BLaER1 treated with 17β-estradiol and CSF1 and Interleukin-3, amounts not matched to agents 10 nM and 100 nM (cell line): ENCODE measurements at regions not wholly inside any gene's neighbourhood (a gene's known extent, or its start where the extent isn't known, plus 50 kb on each side); places are given as distances from the start of the nearest gene placed in this dataset.

Experiments used
- H3K27ac ChIP-seq, 11 experiments: shearing (Covaris generic); formaldehyde crosslinking; 2 replicates each; pipeline ENCODE4 v1.8.1; 2022
- H3K27me3 ChIP-seq, 11 experiments: shearing (Covaris generic); formaldehyde crosslinking; 2 replicates each; pipeline ENCODE4 v1.8.1; 2022
- H3K36me3 ChIP-seq, 11 experiments: shearing (Covaris generic); formaldehyde crosslinking; 2 replicates each; pipeline ENCODE4 v1.8.1; 2022
- H3K4me1 ChIP-seq, 10 experiments: shearing (Covaris generic); formaldehyde crosslinking; 2 replicates each; pipeline ENCODE4 v1.8.1; 2022
- H3K4me2 ChIP-seq, 11 experiments: shearing (Covaris generic); formaldehyde crosslinking; 2 replicates each; pipeline ENCODE4 v1.8.1; 2022
- H3K4me3 ChIP-seq, 10 experiments: shearing (Covaris generic); formaldehyde crosslinking; 2 replicates each; pipeline ENCODE4 v1.8.1; 2022
- H3K9ac ChIP-seq, 11 experiments: shearing (Covaris generic); formaldehyde crosslinking; 2 replicates each; pipeline ENCODE4 v1.8.1; 2022
- H3K9me3 ChIP-seq, 11 experiments: shearing (Covaris generic); formaldehyde crosslinking; replicated peaks in 1 of 11; 2 replicates each; pipeline ENCODE4 v1.8.1; 2022
- H4K20me1 ChIP-seq, 11 experiments: shearing (Covaris generic); formaldehyde crosslinking; 2 replicates each; pipeline ENCODE4 v1.8.1; 2022
- Cebpa-rat ChIP-seq, 11 experiments: shearing (Covaris generic); IDR thresholded peaks; 2 replicates each; pipeline ENCODE4 v1.8.1; 2022

DNA sequence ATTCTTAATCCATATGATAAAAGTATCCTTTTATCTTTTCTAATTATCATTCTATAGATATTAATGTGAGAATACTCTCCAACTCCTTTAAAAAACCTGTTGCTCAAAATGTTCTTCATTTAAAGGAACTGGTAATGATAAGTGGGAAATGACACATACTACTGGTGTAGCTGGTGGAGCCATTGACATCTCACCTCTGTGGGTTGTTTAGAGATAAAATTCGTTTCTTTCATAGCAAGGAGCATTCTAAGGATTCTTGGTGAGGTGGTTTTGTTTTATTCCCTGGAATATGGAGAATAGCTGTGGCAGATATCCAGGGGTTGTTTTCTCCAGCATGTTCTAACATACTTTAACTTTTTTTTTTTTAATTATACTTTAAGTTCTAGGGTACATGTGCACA, 299.8 kb upstream of the THBS1 start:
- Histone ChIP-seq H3K4me1 (no peaks in the 10 kb centered on the region), H3K27me3 (no peaks in the 10 kb centered on the region), H3K4me3 (no peak overlapping the region), H3K27ac (no peak overlapping the region), H3K9me3 (peaks cover 0 to 9% (median 0%) of the 10 kb centered on the region in 11 experiments; a peak in 3 of 22 replicates), H3K36me3 (no peaks in the 10 kb centered on the region), H3K4me2 (no peak overlapping the region), H3K9ac (no peak overlapping the region), H4K20me1 (no peaks in the 10 kb centered on the region)
- no peak for TF ChIP-seq Cebpa-rat (IDR thresholded peaks at IDR 0.05)

DNA sequence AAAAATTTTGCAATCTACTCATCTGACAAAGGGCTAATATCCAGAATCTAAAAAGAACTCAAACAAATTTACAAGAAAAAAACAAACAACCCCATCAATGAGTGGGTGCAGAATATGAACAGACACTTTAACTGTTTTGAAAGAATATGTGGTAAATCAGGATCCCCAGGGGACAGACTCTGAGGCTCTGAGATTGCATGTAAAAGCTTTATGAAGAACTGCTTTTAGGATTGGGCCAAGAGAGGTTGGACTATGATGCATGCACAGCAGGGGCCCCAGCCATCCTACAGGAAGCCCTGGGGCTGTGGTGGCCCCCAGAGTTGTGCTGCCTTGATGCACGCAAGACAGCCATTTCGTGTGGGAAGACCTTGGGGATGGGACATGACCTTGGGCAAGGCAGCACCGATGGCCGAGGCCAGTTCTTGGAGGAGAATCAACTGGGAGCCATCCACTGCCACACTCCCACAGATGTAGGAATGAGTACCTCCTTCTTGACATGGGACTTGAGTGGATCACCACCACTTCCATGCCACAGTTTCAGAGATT, 298.1 kb upstream of the THBS1 start:
- no peaks in the 10 kb centered on the region for H4K20me1 ChIP-seq
- H3K27ac ChIP-seq = no peak overlapping the region
- H3K9ac ChIP-seq = no peak overlapping the region
- H3K4me1 ChIP-seq = peaks cover 0 to 5% (median 0%) of the 10 kb centered on the region in 10 experiments; a peak in 2 of 20 replicates
- H3K9me3 ChIP-seq = peaks cover 0 to 9% (median 0%) of the 10 kb centered on the region in 11 experiments; a peak in 3 of 22 replicates
- H3K36me3 ChIP-seq = no peaks in the 10 kb centered on the region
- H3K27me3 ChIP-seq = no peaks in the 10 kb centered on the region
- no peak overlapping the region for H3K4me2 ChIP-seq
- TF ChIP-seq Cebpa-rat (IDR thresholded peaks at IDR 0.05) = no peak
- H3K4me3 ChIP-seq = no peak overlapping the region

- Histone ChIP-seq H3K4me2 (no peak overlapping the region), H3K27me3 (no peaks in the 10 kb centered on the region), H3K9me3 (peaks cover 0 to 5% (median 0%) of the 10 kb centered on the region in 11 experiments; a peak in 3 of 22 replicates), H3K36me3 (no peaks in the 10 kb centered on the region), H3K9ac (no peak overlapping the region), H3K4me3 (no peak overlapping the region), H3K4me1 (peaks cover 0 to 7% (median 0%) of the 10 kb centered on the region in 10 experiments; a peak in 2 of 20 replicates), H3K27ac (no peak overlapping the region), H4K20me1 (no peaks in the 10 kb centered on the region)
- no peak for TF ChIP-seq Cebpa-rat (IDR thresholded peaks at IDR 0.05)
Measured at GRCh38 chr15:39283531-39283930, 297.3 kb upstream of the THBS1 start.

- Histone ChIP-seq H3K9ac (no peak overlapping the region), H3K27ac (no peak overlapping the region), H3K36me3 (no peaks in the 10 kb centered on the region), H4K20me1 (no peaks in the 10 kb centered on the region), H3K4me1 (peaks cover 0 to 7% (median 0%) of the 10 kb centered on the region in 10 experiments; a peak in 2 of 20 replicates), H3K9me3 (peaks cover 0 to 5% (median 0%) of the 10 kb centered on the region in 11 experiments; a peak in 3 of 22 replicates), H3K27me3 (no peaks in the 10 kb centered on the region), H3K4me3 (no peak overlapping the region), H3K4me2 (no peak overlapping the region)
- TF ChIP-seq Cebpa-rat (IDR thresholded peaks at IDR 0.05) = no peak
Measured at GRCh38 chr15:39285071-39285470, 295.8 kb upstream of the THBS1 start.

- H3K27me3 ChIP-seq = no peaks in the 10 kb centered on the region
- H3K4me1 ChIP-seq = peaks cover 0 to 7% (median 0%) of the 10 kb centered on the region in 10 experiments; a peak in 2 of 20 replicates
- H3K27ac ChIP-seq = no peak overlapping the region
- TF ChIP-seq Cebpa-rat (IDR thresholded peaks at IDR 0.05) = no peak
- no peak overlapping the region for H3K9ac ChIP-seq
- H3K36me3 ChIP-seq = no peaks in the 10 kb centered on the region
- H3K4me3 ChIP-seq = no peak overlapping the region
- H4K20me1 ChIP-seq = no peaks in the 10 kb centered on the region
- no peak overlapping the region for H3K4me2 ChIP-seq
- peaks cover 0 to 5% (median 0%) of the 10 kb centered on the region in 11 experiments; a peak in 3 of 22 replicates for H3K9me3 ChIP-seq
Measured at GRCh38 chr15:39285663-39286062, 295.2 kb upstream of the THBS1 start.

DNA sequence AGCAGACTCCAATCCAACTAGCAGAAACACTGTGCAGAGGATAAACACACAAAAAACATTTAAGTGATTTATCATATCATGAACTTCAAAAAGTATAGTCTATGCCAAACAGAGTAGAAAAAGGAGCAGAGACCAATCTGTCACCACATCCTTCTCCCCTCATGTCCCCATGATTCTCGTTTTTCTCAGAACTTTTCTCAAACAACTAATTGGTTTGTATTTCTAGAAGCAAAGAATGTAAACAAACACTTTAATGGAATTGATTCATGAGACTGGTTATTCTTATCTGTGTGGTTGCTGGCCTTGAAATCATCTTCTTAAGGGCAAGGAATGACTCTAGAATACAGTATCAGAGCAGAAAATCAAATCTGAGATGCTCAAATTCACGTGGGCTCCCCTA, 294.2 kb upstream of the THBS1 start:
- Histone ChIP-seq H3K27ac (no peak overlapping the region), H3K4me1 (peaks cover 0 to 7% (median 0%) of the 10 kb centered on the region in 10 experiments; a peak in 2 of 20 replicates), H3K36me3 (no peaks in the 10 kb centered on the region), H4K20me1 (no peaks in the 10 kb centered on the region), H3K4me2 (no peak overlapping the region), H3K4me3 (no peak overlapping the region), H3K9ac (no peak overlapping the region), H3K27me3 (no peaks in the 10 kb centered on the region), H3K9me3 (peaks cover 0 to 6% (median 0%) of the 10 kb centered on the region in 11 experiments; a peak in 6 of 22 replicates)
- TF ChIP-seq Cebpa-rat (IDR thresholded peaks at IDR 0.05) = no peak

DNA sequence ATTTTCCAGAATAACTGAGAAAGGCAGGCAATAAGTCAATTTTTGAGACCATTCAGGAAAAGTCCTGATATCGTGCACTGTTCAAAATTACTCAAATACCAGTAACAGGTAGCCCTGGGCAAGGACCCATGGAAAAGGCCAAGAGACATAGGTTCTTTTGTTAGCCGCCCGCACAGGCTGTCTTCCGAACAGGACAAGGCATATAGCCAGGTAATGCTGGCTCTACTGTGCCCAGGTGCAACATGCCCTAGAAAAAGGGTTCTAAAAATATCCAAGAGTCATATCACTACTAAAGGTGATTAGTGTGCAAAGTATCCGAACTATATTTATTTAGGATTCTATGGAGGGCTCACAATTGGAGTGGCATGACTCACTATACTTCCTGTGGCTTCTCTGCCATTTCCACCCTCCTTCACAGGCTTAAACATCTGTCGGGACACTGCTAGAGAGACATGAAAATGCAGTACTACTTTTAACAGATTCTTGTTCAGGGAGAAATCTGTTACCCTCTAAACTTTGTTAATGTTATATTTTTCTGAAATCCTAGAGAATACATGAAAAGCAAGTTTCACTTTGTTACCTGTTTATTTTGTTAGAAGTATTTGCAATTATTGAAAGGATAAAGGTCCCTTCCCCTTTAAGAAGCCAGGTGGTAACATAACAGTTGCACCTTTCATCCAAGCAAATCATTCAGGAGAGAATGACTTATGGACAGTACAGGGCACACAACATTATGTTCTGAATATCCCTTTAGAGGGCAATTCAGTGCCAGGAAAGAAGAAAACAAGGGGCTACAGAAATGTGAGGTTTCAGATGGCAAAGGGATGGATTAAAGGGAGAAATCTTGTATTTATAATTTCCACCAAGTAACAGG, 293.3 kb upstream of the THBS1 start:
- TF ChIP-seq Cebpa-rat (IDR thresholded peaks at IDR 0.05) = no peak
- H3K27ac ChIP-seq = no peak overlapping the region
- peak overlapping the region in 1 of 11 experiments; percentile 27; a peak in 1 of 22 replicates for H3K4me2 ChIP-seq
- H3K27me3 ChIP-seq = no peaks in the 10 kb centered on the region
- no peak overlapping the region for H3K4me3 ChIP-seq
- H3K4me1 ChIP-seq = peaks cover 0 to 7% (median 0%) of the 10 kb centered on the region in 10 experiments; a peak in 2 of 20 replicates
- H3K36me3 ChIP-seq = no peaks in the 10 kb centered on the region
- no peaks in the 10 kb centered on the region for H4K20me1 ChIP-seq
- H3K9ac ChIP-seq = no peak overlapping the region
- peaks cover 0 to 11% (median 8%) of the 10 kb centered on the region in 11 experiments; a peak in 13 of 22 replicates for H3K9me3 ChIP-seq

DNA sequence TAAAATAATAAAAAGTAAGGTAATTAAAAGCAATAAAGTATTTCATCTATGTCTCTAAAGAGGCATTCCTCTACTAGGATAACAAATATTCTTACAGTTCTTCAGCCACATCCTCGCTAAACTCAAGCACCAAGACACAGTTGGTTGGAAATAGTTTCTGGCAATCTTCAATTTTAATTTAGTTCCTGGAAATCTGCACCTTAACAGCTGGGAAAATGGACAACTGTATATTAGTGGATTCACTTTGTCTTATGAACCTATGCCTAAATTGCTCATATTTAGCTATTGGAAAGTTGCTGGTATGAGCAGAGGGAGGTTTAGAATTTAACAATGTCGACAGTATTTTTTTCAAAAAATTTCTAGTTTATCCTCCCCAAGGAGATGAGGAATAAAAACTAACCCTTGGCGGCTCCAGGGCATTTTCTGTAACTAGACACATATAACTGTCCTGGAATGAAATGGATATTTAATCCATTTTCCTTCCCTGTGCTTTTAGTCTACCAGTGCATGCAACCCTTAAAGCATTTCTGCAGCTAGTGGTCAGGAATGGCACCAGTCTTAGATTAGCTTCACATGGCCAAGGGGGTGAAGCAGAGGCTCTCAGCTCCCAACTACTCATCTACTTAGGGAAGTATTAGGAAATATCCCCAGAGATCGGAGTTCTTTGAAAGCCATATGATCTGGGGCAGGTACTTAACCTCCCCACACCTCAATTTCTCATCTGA, 290.0 kb upstream of the THBS1 start:
- no peaks in the 10 kb centered on the region for H3K27me3 ChIP-seq
- H3K9ac ChIP-seq = no peak overlapping the region
- H3K27ac ChIP-seq = no peak overlapping the region
- TF ChIP-seq Cebpa-rat (IDR thresholded peaks at IDR 0.05) = no peak
- H4K20me1 ChIP-seq = no peaks in the 10 kb centered on the region
- H3K4me3 ChIP-seq = no peak overlapping the region
- peaks cover 0 to 19% (median 12%) of the 10 kb centered on the region in 11 experiments; a peak in 14 of 22 replicates for H3K9me3 ChIP-seq
- no peaks in the 10 kb centered on the region for H3K36me3 ChIP-seq
- H3K4me1 ChIP-seq = peaks cover 0 to 7% (median 0%) of the 10 kb centered on the region in 10 experiments; a peak in 2 of 20 replicates
- H3K4me2 ChIP-seq = no peak overlapping the region

- peaks cover 0 to 7% (median 0%) of the 10 kb centered on the region in 10 experiments; a peak in 2 of 20 replicates for H3K4me1 ChIP-seq
- H3K4me3 ChIP-seq = no peak overlapping the region
- H3K27me3 ChIP-seq = no peaks in the 10 kb centered on the region
- H3K9ac ChIP-seq = no peak overlapping the region
- H3K9me3 ChIP-seq = peaks cover 0 to 19% (median 12%) of the 10 kb centered on the region in 11 experiments; a peak in 14 of 22 replicates
- no peaks in the 10 kb centered on the region for H3K36me3 ChIP-seq
- no peak overlapping the region for H3K4me2 ChIP-seq
- no peak for TF ChIP-seq Cebpa-rat (IDR thresholded peaks at IDR 0.05)
- H3K27ac ChIP-seq = no peak overlapping the region
- no peaks in the 10 kb centered on the region for H4K20me1 ChIP-seq
Measured at GRCh38 chr15:39291690-39292089, 289.2 kb upstream of the THBS1 start.
